Activated CD8-positive, alpha-beta T cell treated with anti-CD3 and anti-CD28 coated beads for 36 hours (primary cell): ENCODE measurements at regions not wholly inside any gene's neighbourhood (a gene's known extent, or its start where the extent isn't known, plus 50 kb on each side); places are given as distances from the start of the nearest gene placed in this dataset.
"Not testable (repeated sequence)": the region's sequence is repeated elsewhere in the genome, so short reads cannot be mapped to it uniquely, and the experiment has no call there.

Source experiments
- ATAC-seq: fragments of 200-7000 bp; cut with Tn5 transposase; one replicate; pipeline ENCODE4 v1.10.0; 2021; ENCODE audit warnings: mild to moderate bottlenecking, moderate library complexity
- CTCF ChIA-PET: fragments of 350-600 bp; sonication (Branson Sonifier 250); formaldehyde crosslinking; loops from one replicate; lab custom pipeline; 2021; ENCODE audit warnings: antibody characterized with exemption; lab: Charles Lee
- POLR2A ChIA-PET: fragments of 350-600 bp; sonication (Branson Sonifier 250); formaldehyde crosslinking; loops from one replicate; lab custom pipeline; 2021; ENCODE audit warnings: antibody characterized with exemption; lab: Charles Lee
- DNase-seq: peaks from one replicate; pipeline ENCODE4 v3.0.0-alpha.2; 2020
- H3K27ac Mint-ChIP-seq: one replicate; pipeline ENCODE4 v1.8.0; 2021; ENCODE audit warnings: mild to moderate bottlenecking, mixed read lengths
- H3K27me3 Mint-ChIP-seq: one replicate; pipeline ENCODE4 v1.8.0; 2021; ENCODE audit warnings: mixed read lengths
- H3K36me3 Mint-ChIP-seq: one replicate; pipeline ENCODE4 v1.8.0; 2021; ENCODE audit warnings: low read depth, mixed read lengths
- H3K4me1 Mint-ChIP-seq: one replicate; pipeline ENCODE4 v1.8.0; 2021; ENCODE audit warnings: low read depth, mixed read lengths
- H3K4me3 Mint-ChIP-seq: one replicate; pipeline ENCODE4 v1.8.0; 2021; ENCODE audit warnings: mild to moderate bottlenecking, moderate library complexity, mixed read lengths
- H3K9me3 Mint-ChIP-seq: one replicate; pipeline ENCODE4 v1.8.0; 2021; ENCODE audit warnings: mixed read lengths
- CTCF ChIP-seq: fragments of 200-600 bp; IDR thresholded peaks from one replicate; pipeline ENCODE4 v1.8.0; 2022; ENCODE audit warnings: antibody characterized with exemption, mild to moderate bottlenecking
- intact Hi-C: fragments of 100-400 bp; cut with micrococcal nuclease; formaldehyde crosslinking; loops from one replicate; pipeline ENCODE4 v1.10.0; 2022

GRCh38 chr6:140192018-140192417 is 817.6 kb upstream of the CITED2 start:
- Mint-ChIP-seq H3K4me1 (no peaks in the 10 kb centered on the region), H3K9me3 (peaks cover 16% of the 10 kb centered on the region), H3K27me3 (peaks cover 3% of the 10 kb centered on the region), H3K36me3 (no peaks in the 10 kb centered on the region), H3K4me3 (no peak overlapping the region), H3K27ac (no peak overlapping the region)
- POLR2A ChIA-PET: no interaction called here
- intact Hi-C loops: no loop called here
- ATAC-seq (no peak), DNase-seq (no peak)
- CTCF ChIA-PET: interaction anchor here (1.1 kb wide), 1 partner anchor 8 kb away, joined by 3 read pairs; no protein-coding TSS in a partner anchor
- TF ChIP-seq CTCF: no peak

- H3K27ac Mint-ChIP-seq, POLR2A ChIA-PET, CTCF ChIA-PET, H3K27me3 Mint-ChIP-seq, H3K4me3 Mint-ChIP-seq, DNase-seq, intact Hi-C loops, ATAC-seq, H3K36me3 Mint-ChIP-seq, H3K4me1 Mint-ChIP-seq: not testable (repeated sequence)
- peaks cover 14% of the 10 kb centered on the region for H3K9me3 Mint-ChIP-seq
Measured at GRCh38 chr6:140189263-140189662, 814.8 kb upstream of the CITED2 start.

GRCh38 chr6:140185991-140186390 is 811.5 kb upstream of the CITED2 start:
- Mint-ChIP-seq H3K36me3 (no peaks in the 10 kb centered on the region), H3K27ac (no peak overlapping the region), H3K27me3 (peaks cover 2% of the 10 kb centered on the region), H3K4me3 (no peak overlapping the region), H3K9me3 (peaks cover 3% of the 10 kb centered on the region), H3K4me1 (no peaks in the 10 kb centered on the region)
- intact Hi-C loops: no loop called here
- DNase-seq: no peak
- ATAC-seq: no peak
- POLR2A ChIA-PET: no interaction called here
- TF ChIP-seq CTCF: no peak
- CTCF ChIA-PET: no interaction called here

- Mint-ChIP-seq H3K4me1 (no peaks in the 10 kb centered on the region), H3K4me3 (no peak overlapping the region), H3K36me3 (no peaks in the 10 kb centered on the region), H3K9me3 (no peaks in the 10 kb centered on the region), H3K27me3 (peaks cover 2% of the 10 kb centered on the region), H3K27ac (no peak overlapping the region)
- intact Hi-C loops: no loop called here
- no peak for DNase-seq
- ChIA-PET CTCF (no interaction called here), POLR2A (interaction anchor here (0.6 kb wide), 1 partner anchor 485 kb away, joined by 3 read pairs; no protein-coding TSS in a partner anchor)
- no peak for TF ChIP-seq CTCF
- no peak for ATAC-seq
Measured at GRCh38 chr6:140183881-140184280, 809.4 kb upstream of the CITED2 start.

- DNase-seq (no peak), ATAC-seq (no peak)
- Mint-ChIP-seq H3K4me3 (no peak overlapping the region), H3K27me3 (peaks cover 2% of the 10 kb centered on the region), H3K36me3 (no peaks in the 10 kb centered on the region), H3K9me3 (no peaks in the 10 kb centered on the region), H3K27ac (no peak overlapping the region), H3K4me1 (no peaks in the 10 kb centered on the region)
- TF ChIP-seq CTCF: no peak
- intact Hi-C loops: no loop called here
- ChIA-PET POLR2A (no interaction called here), CTCF (no interaction called here)
Measured at GRCh38 chr6:140182821-140183220, 808.4 kb upstream of the CITED2 start.

GRCh38 chr6:140181876-140182275 is 807.4 kb upstream of the CITED2 start:
- no peak for DNase-seq
- Mint-ChIP-seq H3K9me3 (no peaks in the 10 kb centered on the region), H3K36me3 (no peaks in the 10 kb centered on the region), H3K4me3 (no peak overlapping the region), H3K4me1 (no peaks in the 10 kb centered on the region), H3K27ac (no peak overlapping the region), H3K27me3 (peaks cover 2% of the 10 kb centered on the region)
- no peak for ATAC-seq
- intact Hi-C loops: no loop called here
- ChIA-PET CTCF (interaction anchor here (1.2 kb wide), 1 partner anchor 37 kb away, joined by 3 read pairs; no protein-coding TSS in a partner anchor), POLR2A (no interaction called here)
- no peak for TF ChIP-seq CTCF
